ENCODE measurements at regions not wholly inside any gene's neighbourhood (a gene's known extent, or its start where the extent isn't known, plus 50 kb on each side); places are given as distances from the start of the nearest gene placed in this dataset.
A peak's percentile ranks its signal among the peaks of the same experiment; 100 is the strongest.

- H3K4me3 ChIP-seq (ENCODE audit: low read depth, low read length): no peak overlapping the region
- DNase-seq (ENCODE audit: low read depth): no peak
- no peak for TF ChIP-seq CTCF (IDR thresholded peaks at IDR 0.05; ENCODE audit: control insufficient read depth, extremely low read depth, insufficient read depth)
Measured at GRCh38 chr9:23926368-23926767, 100.3 kb upstream of the ELAVL2 start.

- no peak overlapping the region for H3K4me3 ChIP-seq (ENCODE audit: low read depth, low read length)
- DNase-seq (ENCODE audit: low read depth): no peak
- no peak for TF ChIP-seq CTCF (IDR thresholded peaks at IDR 0.05; ENCODE audit: control insufficient read depth, extremely low read depth, insufficient read depth)
Measured at GRCh38 chr9:23914431-23915003, 88.5 kb upstream of the ELAVL2 start.

GRCh38 chr9:23907343-23907742 is 81.3 kb upstream of the ELAVL2 start:
- no peak overlapping the region for H3K4me3 ChIP-seq (ENCODE audit: low read depth, low read length)
- DNase-seq (ENCODE audit: low read depth): no peak
- TF ChIP-seq CTCF (IDR thresholded peaks at IDR 0.05; ENCODE audit: control insufficient read depth, extremely low read depth, insufficient read depth): no peak

- H3K4me3 ChIP-seq (ENCODE audit: low read depth, low read length): no peak overlapping the region
- TF ChIP-seq CTCF (IDR thresholded peaks at IDR 0.05; ENCODE audit: control insufficient read depth, extremely low read depth, insufficient read depth): no peak
- DNase-seq (ENCODE audit: low read depth): peak; percentile 23
Measured at GRCh38 chr9:23887781-23888180, 61.7 kb upstream of the ELAVL2 start.
